GM04504 (cell line): ENCODE measurements at regions not wholly inside any gene's neighbourhood (a gene's known extent, or its start where the extent isn't known, plus 50 kb on each side); places are given as distances from the start of the nearest gene placed in this dataset.
A peak's percentile ranks its signal among the peaks of the same experiment; 100 is the strongest.

Experiments
- DNase-seq: peaks from one replicate; pipeline ENCODE4 v3.0.0-alpha.2; 2012; ENCODE audit warnings: low read depth

DNA sequence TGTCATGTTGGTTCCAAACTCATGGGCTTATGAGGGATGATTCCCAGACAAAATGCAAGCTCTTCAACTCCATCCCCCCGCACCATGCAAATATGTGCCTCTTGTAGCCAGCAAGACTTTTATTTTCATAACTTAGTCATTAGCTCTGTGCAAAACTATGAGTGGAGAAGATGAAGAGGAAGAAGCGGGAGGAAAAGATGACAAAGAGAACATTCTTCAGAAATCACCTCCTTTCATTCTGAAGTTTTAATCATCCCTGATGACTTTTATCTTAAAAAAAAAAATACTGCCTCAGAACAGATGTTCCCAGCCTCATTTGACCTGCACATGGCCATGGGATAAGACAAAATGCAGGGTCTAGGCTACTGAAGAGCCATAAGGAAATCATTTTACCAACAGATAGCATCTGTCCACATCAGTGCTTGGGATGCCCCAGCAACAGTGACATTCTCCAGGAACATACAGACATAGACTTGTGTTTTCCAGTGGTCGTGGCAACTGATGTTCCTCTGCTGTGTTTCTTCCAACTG, 145.5 kb downstream of the WNT5A start:
- no peak for DNase-seq

DNA sequence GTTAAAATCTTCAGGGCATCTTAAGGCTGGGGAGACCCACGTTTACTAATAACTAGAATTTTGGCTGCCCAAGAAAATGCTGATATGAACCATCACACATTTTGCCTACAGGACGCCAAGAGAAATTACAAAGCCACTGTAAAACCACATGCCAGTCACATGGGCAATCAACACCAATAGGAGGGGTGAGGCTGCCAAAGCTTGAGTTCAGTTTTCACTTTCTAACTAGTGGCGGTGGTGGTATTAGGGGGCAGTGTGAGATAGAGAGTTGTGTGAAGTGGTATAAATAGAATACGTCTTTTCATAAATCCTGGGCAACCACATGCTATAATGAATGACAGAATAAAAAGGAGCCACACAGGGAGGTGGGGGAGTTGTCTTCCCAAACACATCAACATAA, 147.3 kb downstream of the WNT5A start:
- DNase-seq = no peak

- DNase-seq = no peak
Observed at GRCh38 chr3:55339390-55339789, 147.7 kb downstream of the WNT5A start.

DNA sequence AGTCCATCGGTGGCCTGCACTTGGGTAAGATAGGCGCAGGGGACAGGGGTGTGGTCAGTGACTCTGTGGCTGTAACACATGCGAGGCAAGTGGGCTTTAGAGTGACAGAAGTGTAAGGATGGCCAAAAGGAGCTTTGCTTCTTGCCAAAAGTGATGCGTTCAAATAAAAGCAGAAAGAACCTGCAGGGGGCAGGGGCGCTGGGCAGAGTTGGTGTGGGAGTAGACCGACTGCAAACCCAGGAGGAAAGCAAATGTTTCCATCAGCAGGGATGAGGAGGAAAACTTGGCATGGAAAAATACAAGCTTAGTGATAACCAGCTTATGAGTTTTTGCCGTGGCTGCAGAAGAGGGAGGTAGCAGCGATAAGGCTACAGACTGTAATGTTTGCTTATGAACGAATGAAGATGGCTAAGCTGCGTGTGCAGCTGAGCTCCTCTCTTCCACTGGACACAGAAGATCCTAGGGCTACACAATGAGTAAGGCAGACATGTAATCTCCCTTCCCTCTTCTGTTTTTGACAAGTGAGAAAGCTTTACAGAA, 149.4 kb downstream of the WNT5A start:
- no peak for DNase-seq

GRCh38 chr3:55333923-55334322, 153.2 kb downstream of the WNT5A start:
- no peak for DNase-seq

DNA sequence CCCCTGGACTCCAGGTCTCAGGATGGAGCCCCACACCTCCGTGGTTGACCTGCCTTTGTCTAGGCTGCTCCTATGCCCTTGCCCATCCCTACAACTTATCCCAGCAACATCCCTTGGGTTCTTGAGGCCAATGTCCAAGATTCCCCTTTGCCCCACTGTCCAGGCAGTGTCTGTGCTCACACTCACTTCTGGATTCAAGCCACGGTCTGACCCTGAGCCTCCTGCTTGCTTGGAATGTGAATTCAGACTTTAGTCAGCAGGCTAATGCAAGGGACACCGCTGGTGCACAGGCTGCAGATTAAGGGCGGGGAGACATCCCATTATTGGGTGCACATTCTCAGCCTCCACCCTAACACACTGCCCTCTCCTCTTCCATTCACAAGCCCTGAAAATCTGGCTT, 154.1 kb downstream of the WNT5A start:
- DNase-seq = no peak

DNA sequence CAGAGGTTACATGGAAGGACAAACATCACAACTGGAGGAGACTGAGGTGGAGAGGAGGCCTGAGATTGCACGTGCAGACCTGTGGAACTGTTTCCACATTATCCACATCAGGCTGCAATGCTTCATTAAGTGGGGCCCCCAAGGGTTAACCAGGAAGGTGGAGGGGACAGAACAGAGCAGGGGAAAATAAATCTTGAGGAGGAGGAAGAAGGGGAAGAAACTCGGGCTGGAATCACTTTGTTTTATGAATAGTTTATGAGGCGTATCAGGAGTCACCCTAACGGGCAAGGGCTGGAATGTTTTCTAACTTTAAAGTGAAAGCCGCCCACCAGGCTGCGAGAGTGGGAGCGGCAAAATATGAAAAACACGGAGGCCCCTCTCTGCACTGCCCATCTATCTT, 154.9 kb downstream of the WNT5A start:
- DNase-seq = no peak

GRCh38 chr3:55331524-55331923, 155.6 kb downstream of the WNT5A start:
- no peak for DNase-seq

DNA sequence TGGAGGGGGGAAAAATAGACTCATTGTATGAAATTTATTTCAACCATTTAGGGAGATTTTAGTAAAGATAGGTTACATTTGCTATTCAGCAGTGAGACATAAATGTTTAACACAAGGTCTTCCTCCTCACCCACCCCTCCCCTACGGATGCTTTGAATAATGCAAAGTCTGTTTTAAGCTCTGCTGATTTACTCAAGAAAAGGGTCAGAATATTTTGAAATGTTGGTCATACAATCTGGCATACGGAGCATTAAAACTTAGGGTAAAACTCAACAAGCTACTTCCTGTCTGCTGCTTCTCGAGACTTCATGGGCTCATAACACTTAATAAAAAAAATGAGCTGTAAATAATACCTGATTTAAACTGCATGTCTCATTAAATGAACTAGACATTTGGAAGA, 156.3 kb downstream of the WNT5A start:
- DNase-seq = no peak

GRCh38 chr3:55330355-55330754, 156.8 kb downstream of the WNT5A start:
- DNase-seq = peak; percentile 94

- DNase-seq = peak; percentile 85
Observed at GRCh38 chr3:55329849-55330248, 157.3 kb downstream of the WNT5A start.

DNA sequence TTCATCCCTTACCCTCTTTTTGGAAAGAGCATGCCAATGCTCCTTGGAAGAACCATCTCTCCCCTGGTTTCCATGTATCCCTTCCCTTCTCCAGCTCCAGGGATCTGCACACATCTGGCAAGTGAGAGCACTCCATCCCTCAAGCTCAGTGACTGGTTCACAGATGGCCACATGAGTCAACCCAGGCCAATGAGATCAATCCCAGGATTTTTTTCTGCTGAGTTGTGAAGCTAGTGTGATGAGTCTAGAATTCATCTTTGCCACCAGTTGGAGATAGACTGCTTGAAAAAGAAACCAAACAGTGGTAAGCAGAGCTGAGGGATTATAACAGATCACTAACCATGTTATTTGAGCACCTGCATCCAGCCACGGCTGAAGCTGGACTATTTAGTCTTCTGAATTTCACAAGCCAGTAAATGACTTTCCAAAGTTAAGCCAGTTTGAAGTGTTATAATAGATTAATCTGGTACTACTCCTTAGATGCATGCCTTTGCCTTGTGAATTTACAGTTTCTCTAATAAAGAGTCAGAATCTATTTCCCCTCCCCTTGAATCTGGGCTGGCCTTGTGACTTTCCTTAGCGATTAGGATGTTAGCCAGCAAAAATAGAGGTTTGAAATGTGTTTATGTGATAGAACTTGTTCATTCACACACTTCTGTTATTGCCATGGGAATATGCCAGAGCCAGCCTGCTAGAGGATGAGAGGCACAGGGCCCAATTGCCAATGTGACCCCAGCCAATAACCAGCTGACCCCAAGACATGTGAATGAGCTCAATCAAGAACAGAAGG, 159.8 kb downstream of the WNT5A start:
- no peak for DNase-seq

- no peak for DNase-seq
Observed at GRCh38 chr3:55322638-55323037, 164.5 kb downstream of the WNT5A start.

DNA sequence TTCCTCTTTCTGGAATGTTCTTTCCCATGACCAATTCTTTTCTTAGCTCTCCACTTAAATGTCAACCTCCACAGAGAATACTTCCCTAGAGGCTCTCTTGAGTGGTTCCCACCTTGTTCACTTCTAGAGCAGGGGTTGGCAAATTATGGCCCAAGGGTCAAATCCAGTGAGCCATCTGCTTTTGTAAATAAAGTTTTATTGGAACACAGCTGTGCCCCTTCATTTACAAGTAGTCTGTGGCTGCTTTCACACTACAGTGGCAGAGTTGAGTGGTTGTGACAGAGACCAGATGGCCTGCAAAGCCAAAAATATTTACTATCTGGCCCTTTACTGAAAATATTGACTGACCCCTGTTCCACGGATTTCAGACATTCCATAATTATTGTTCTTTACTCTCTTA, 166.2 kb downstream of the WNT5A start:
- no peak for DNase-seq

DNA sequence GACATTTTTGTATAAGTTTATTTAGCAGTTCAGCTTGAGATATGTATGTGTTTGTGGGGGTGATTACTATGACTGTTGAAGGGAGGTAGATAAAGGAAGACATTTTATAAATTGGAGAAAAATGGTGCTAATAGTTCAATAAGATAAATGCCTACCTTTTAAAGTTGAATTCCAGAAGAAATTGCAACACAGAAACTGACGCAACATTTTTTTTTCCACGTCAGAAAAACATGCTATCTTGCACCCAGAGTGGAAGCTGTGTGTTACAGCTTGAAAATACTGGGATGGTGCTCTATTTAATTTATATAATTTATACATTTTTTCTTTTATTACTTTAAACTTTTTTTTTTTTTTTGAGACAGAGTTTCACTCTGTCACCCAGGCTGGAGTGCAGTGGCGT, 171.7 kb downstream of the WNT5A start:
- no peak for DNase-seq

- no peak for DNase-seq
Observed at GRCh38 chr3:55313666-55314065, 173.4 kb downstream of the WNT5A start.

DNA sequence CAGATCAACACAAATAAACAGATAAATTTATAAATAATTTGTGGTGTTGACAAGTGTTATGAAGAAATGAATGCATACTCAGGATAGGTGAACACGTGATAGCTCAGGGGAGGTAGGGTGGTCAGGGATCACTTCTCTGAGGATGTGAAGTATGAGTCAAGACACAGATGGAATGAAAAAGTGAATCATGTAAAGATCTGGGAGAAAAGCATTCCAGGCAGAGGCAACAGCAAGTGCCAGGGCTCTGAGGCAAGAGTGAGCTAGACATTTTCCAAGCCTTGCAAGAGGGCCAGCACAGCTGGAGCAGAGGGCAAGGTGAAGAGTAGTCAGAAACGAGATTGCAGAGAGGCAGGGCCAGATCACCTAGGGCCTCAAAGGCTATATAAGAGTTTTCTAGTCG, 177.8 kb downstream of the WNT5A start:
- DNase-seq = no peak

GRCh38 chr3:55307622-55308021, 179.5 kb downstream of the WNT5A start:
- DNase-seq = no peak

DNA sequence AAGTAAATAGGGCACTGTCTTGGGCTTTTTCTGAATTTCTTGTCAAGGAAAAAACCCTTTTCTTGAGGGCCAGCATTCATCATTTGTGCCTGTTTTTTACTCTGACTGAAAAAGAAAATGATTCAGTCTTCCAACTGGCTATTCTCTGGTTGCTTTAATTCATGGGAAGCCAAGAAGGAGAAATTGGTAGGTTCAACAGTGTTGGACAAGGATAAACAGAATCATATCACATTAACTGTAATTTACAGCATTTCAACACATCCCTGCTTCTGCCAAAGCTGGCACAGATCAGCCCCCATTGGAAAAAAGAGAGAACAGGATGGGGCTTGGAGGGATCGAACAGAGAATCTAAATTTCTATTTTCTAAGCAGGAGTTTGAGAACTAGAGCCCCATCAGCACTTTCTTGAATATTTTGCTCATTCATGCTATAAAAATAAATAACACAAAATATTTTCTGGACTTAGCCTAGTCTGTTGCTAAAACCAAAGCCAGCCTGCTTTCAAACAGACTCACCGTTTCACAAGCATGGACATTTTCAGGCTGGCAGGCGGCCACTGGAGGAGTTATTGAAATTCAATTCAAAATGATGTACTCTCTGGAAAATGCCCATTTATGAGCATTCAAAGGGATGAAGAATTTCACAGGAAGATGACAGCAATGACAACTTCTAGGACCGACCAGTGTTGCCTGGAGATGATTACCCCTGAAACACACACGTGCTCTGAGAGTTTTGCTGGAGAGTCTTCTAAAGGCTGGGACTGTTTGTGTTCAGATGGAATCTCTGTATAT, 181.2 kb downstream of the WNT5A start:
- DNase-seq = no peak

GRCh38 chr3:55300701-55301100, 186.4 kb downstream of the WNT5A start:
- no peak for DNase-seq

- no peak for DNase-seq
Observed at GRCh38 chr3:55297706-55298105, 189.4 kb downstream of the WNT5A start.

DNA sequence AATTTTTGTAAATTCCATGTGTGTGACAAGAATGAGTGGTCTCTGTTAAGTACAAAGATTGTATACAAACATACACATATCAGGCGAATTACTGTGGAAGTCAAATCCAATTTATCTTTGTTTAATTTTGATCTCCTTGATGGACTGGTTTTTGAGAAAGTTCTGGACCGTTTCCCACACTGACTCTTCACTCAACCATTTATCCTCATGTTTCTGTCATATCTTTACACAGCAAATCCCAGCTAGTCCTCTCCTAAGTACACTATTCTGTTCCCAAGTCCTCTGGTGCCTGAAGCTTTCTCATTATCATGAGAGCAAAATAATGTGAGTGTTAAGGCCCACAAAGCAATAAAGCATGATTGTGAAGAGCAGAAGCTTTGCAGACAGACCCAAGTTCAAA, 189.9 kb downstream of the WNT5A start:
- no peak for DNase-seq

DNA sequence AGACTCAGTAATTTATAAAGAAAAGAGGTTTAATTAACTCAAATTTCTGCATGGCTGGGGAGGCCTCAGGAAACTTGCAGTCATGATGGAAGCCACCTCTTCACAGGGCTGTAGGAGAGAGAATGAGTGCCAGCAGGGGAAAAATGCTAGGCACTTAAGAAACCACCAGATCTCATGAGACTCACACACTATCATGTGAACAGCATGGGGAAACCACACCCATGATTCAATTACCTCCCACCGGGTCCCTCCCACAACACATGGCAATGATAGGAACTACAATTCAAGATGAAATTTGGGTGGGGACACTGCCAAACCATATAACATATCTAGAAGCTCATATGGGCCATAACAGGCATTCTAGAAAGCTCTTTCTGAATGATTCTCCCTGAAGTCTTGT, 190.3 kb downstream of the WNT5A start:
- no peak for DNase-seq
